Neural crest cell (in vitro differentiated cells): ENCODE measurements at regions not wholly inside any gene's neighbourhood (a gene's known extent, or its start where the extent isn't known, plus 50 kb on each side); places are given as distances from the start of the nearest gene placed in this dataset.

Source experiments
- DNase-seq: peaks from one replicate; pipeline ENCODE4 v3.0.0; 2021; ENCODE audit warnings: low read depth, mixed read lengths, low spot score
- H3K27ac Mint-ChIP-seq: one replicate; pipeline ENCODE4 v1.8.0; 2021; ENCODE audit warnings: mild to moderate bottlenecking, mixed read lengths; ENCODE audit not compliant: unreplicated experiment
- H3K27me3 Mint-ChIP-seq: 2 replicates; pipeline ENCODE4 v1.8.0; 2021; ENCODE audit warnings: low read depth, mild to moderate bottlenecking, mixed read lengths
- H3K36me3 Mint-ChIP-seq: 2 replicates; pipeline ENCODE4 v1.8.0; 2021; ENCODE audit warnings: low read depth, mild to moderate bottlenecking, mixed read lengths
- H3K4me1 Mint-ChIP-seq: 2 replicates; pipeline ENCODE4 v1.8.0; 2021; ENCODE audit warnings: mixed read lengths
- H3K4me3 Mint-ChIP-seq: one replicate; pipeline ENCODE4 v1.8.0; 2021; ENCODE audit warnings: mild to moderate bottlenecking, mixed read lengths
- H3K9me3 Mint-ChIP-seq: 2 replicates; pipeline ENCODE4 v1.8.0; 2021; ENCODE audit warnings: mixed read lengths
- CTCF ChIP-seq: fragments of 200-600 bp; sonication (generic); conservative IDR thresholded peaks from 2 replicates; pipeline ENCODE4 v1.5.0; 2021; ENCODE audit warnings: antibody characterized with exemption, mild to moderate bottlenecking

GRCh38 chr11:13818325-13818724, 144.2 kb upstream of the SPON1 start:
- Mint-ChIP-seq H3K4me3 (no peak overlapping the region), H3K9me3 (peaks cover 9% of the 10 kb centered on the region), H3K36me3 (peaks cover 1% of the 10 kb centered on the region), H3K27me3 (peaks cover 23% of the 10 kb centered on the region), H3K4me1 (no peaks in the 10 kb centered on the region), H3K27ac (no peak overlapping the region)
- TF ChIP-seq CTCF, result no peak
- no peak for DNase-seq

GRCh38 chr11:13826505-13827278, 135.8 kb upstream of the SPON1 start:
- peaks cover 18% of the 10 kb centered on the region for H3K9me3 Mint-ChIP-seq
- TF ChIP-seq CTCF, result no peak
- no peaks in the 10 kb centered on the region for H3K4me1 Mint-ChIP-seq
- H3K27me3 Mint-ChIP-seq, result peaks cover 13% of the 10 kb centered on the region
- DNase-seq, result no peak
- H3K27ac Mint-ChIP-seq, result no peak overlapping the region
- H3K4me3 Mint-ChIP-seq, result no peak overlapping the region
- no peaks in the 10 kb centered on the region for H3K36me3 Mint-ChIP-seq

GRCh38 chr11:13831696-13832095, 130.8 kb upstream of the SPON1 start:
- H3K27me3 Mint-ChIP-seq, result peaks cover 9% of the 10 kb centered on the region
- H3K4me3 Mint-ChIP-seq, result no peak overlapping the region
- H3K9me3 Mint-ChIP-seq, result peaks cover 11% of the 10 kb centered on the region
- no peaks in the 10 kb centered on the region for H3K36me3 Mint-ChIP-seq
- no peak overlapping the region for H3K27ac Mint-ChIP-seq
- DNase-seq, result no peak
- H3K4me1 Mint-ChIP-seq, result no peaks in the 10 kb centered on the region
- TF ChIP-seq CTCF, result no peak

- peak; percentile 34 for DNase-seq
- no peaks in the 10 kb centered on the region for H3K4me1 Mint-ChIP-seq
Measured at GRCh38 chr11:13834463-13834862, 128.1 kb upstream of the SPON1 start.

GRCh38 chr11:13836666-13837065, 125.9 kb upstream of the SPON1 start:
- peaks cover 5% of the 10 kb centered on the region for H3K4me1 Mint-ChIP-seq
- no peak overlapping the region for H3K4me3 Mint-ChIP-seq
- no peaks in the 10 kb centered on the region for H3K36me3 Mint-ChIP-seq
- no peak for DNase-seq
- H3K9me3 Mint-ChIP-seq, result peaks cover 3% of the 10 kb centered on the region
- TF ChIP-seq CTCF, result no peak
- no peak overlapping the region for H3K27ac Mint-ChIP-seq
- H3K27me3 Mint-ChIP-seq, result peaks cover 14% of the 10 kb centered on the region

More at GRCh38 chr11:13834463-13834862, 128.1 kb upstream of the SPON1 start:
- Mint-ChIP-seq H3K4me3 (no peak overlapping the region), H3K36me3 (no peaks in the 10 kb centered on the region), H3K27me3 (peaks cover 14% of the 10 kb centered on the region), H3K27ac (no peak overlapping the region), H3K9me3 (peaks cover 3% of the 10 kb centered on the region)
- TF ChIP-seq CTCF, result peak; percentile 56
